Activated T-helper 1 cell treated with anti-CD3 and anti-CD28 coated beads, Interleukin-2, amount 50 U/mL, for 16 hours (primary cell): ENCODE measurements at regions not wholly inside any gene's neighbourhood (a gene's known extent, or its start where the extent isn't known, plus 50 kb on each side); places are given as distances from the start of the nearest gene placed in this dataset.

Source experiments
- DNase-seq, 2 donors: peaks; one replicate each; pipeline ENCODE4 v3.0.0-alpha.2; 2020; ENCODE audit warnings: low read depth in 1 of 2, low spot score in 1 of 2

DNA sequence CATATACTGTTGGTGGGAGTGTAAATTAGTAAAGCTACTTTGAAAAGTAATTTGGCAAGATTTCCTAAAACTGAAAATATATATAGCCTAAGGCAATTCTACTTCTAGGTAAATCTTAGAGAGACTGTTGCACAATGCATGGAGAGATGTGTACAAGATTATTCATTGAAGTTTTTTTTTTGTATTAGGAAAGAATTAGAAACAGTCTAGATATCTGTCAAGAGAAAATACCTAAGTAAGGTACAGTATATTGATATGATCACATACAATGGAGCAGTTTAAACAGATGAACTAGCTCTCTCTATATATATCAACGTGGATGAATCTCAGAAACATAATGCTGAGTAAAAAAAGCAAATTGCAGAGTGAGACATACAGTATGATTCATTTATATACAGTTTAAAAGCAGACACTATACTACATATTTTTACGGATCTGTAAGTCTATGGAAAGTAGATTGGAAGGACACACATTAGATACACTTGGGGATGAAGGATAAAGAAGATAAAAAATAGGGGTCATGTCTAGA, 59.3 kb upstream of the ACVR1 start:
- DNase-seq = no peak

DNA sequence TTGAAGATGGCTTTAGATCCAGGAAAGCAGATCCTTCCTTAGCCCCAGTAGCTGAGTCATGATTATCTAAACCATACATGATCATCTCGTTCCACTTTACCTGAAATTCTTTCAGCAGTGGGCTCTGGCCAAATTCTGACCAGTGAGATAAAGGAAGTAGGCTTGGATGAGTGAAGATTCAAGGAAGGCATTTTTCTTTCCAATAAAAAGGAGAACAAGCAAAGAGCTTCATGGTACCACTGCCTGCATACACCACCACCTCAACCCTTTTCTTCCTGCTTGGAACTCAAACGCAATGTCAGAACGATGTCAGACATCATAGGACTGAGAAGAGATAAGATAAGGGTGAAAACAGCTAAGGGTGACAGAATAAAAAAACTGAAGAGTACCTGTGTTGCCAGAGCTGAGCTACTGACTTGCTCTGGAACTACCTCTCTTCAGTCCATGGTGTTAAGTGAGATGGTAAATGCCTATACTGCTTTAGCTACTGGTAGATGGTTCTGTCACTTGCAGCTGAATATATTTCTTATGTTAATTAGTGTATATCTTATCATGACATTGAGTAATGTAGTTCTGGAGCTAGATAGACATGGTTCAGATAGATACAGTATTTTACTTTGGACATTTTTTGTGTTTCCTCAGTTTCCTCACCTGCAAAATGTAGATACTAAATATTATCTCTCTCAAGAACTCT, 58.7 kb upstream of the ACVR1 start:
- DNase-seq = no peak

DNA sequence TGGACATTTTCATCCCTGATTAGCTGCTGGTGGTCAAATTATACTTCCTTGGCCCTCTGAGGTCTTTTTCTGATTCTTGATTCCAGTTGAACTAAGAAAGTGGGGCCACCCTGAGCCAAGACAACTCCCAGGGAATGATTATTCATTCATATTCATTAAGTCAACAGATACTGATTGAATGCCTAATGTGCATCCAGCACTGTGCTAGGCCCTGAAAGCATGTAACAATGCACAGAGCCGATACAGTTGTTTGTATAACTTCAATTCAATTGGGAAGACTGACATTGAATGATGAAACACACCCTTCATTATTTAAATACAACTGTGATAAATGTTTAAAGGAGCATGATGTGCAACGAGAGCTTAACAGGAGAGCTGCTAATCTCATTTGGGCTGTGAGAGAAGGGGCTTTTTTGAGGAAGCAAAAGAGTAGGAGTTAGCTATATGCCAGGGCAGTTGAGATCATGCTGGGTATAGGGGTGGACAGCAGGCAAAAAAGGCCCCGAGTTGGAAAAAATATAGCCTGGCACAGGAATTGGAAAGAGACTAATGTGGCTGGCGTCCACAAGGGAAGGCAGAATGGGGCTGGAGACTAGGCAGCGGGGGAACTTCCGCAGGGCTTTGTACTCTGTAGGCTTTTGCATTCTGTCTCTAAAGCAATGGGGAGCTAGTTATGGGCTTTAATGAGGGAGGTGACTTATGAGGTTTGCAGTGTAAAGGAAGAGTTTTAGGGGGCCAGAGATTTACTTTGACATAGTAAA, 57.2 kb upstream of the ACVR1 start:
- no peak for DNase-seq

DNA sequence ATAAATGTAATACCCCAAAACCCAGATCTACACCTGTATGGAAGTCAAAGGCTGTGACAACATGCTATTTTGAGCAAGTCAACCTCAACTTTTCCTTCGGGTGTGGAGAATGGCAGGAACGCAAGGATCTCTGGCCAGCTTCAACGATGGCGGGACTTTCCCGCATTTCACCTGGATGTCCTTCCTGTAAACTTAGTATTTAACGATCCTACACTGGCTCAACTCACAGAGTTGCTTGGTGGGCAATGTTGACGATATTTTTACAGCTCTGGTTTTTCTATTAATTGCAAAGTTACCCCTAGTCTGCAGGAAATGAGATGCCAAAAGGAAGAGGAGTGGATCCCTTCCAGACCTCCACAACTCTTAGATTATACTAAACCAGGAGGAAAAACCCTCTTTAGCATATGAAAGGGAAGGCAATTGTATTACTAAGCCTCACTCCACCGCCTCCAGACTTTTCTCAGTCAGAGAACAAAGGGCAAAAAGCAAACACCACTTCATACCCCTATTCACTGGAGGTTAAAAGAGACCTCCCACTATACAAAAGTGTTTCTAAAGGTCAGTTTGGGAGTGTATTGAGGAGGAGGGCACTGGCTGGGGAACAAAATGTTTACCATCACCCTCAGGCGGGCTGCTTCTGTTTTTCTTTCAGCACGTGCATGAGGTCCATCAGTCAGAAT, 56.5 kb upstream of the ACVR1 start:
- no peak for DNase-seq

DNA sequence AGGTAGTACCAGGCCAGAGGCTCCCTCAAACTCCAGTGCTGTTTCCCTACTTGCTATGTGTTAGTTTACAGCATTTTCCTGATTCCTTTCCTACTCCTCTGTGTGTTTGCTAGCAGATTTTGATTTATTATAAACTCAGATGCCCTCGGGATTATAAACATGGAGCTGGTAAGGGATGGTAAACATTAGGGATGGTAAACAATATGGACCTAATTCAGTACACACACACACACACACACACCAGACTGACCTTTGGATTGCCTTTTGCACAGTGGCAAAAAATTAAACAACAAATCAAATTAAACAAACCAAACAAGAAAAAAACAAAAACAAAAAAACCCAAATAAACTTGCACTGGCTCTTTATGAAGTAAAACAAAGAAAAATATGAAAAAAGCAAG, 55.4 kb upstream of the ACVR1 start:
- no peak for DNase-seq

DNA sequence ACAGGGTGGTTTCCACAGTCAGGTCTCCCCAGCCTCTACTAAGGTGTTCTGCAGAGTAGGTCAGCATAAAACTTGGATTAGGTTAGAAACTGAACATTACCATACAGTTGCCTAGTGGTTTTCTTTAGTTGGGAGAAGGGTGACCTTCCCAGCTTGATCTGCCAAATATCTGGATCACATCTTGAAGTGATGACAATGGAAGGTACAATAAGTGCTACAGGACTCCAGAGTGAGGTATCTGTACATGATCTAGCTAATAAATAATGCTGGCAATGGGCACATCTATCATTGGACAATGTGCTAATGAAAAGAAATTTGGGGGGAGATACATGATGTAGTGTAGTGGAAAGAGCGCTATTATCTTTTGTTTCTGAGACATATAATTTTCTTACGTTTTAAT, 54.6 kb upstream of the ACVR1 start:
- no peak for DNase-seq

DNA sequence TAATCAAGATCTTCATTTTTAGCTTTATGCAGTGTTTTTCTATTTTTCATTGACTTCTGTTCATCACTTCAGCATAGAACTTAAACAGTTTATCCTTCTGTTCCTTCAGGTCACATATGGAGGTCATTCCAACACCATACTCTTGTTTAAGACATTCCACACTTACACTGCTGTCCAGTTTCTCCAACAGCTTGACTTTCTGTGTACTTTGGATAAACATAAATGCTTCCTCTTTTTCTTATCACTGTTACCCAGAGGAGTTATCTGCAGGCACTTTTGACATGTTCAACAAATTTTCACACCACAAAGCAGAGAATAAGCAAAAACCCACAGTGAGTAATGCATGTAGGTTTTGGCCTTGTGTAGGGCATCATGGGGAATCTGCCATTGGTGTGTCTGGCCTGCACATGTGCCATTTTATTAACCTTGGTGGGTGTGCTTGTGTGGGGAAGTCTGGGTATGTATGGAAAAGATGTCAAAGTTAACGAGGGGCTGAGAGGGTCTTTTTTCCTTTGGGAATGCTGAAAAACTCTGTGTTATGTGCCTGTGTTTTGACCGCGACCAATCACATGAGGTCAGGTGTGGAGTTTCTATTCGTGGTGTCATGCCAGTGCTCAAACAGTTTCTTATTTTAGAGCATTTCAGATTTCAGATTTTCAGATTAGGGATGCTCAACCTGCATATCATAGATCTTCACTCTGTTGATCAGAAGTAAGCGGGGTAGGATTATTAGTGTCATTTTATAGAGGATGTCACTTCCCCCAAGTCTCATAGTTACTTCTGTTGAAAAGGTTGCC, 53.9 kb upstream of the ACVR1 start:
- DNase-seq = no peak

DNA sequence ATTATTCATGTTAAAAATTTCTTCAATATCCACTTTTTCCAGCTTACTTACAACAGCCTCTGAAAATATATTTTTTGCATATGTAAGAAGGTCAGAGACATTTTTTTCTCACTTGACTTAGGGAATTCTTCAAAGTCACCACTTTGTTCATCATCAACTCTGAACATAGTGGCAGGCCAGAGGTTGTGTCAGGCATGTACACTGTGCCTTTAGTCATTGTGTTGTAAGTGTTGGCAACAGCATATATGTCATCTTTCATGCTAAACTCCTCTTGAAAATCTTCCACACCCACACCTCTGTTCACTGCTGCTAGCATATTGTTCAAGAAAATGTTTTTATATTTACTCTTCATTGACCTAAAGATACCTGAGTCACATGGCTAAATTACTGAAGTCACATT, 52.2 kb upstream of the ACVR1 start:
- no peak for DNase-seq

DNA sequence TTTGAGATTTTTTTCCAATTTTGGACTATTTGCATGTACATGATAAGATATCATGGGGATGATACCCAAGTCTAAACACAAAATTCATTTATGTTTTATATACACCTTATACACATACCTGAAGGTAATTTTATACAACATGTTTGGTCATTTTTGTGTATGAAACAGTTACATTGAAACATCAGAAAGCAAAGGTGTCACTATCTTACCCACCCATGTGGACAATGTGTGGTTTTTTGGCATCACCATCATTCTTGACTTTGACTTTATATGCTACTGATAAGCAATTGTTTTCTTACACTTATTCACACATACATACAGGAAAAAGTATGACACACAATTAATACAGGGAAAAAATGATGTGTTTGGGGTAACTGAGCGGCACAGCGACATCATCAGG, 51.0 kb upstream of the ACVR1 start:
- no peak for DNase-seq
